HEK293 (cell line): ENCODE measurements at regions not wholly inside any gene's neighbourhood (a gene's known extent, or its start where the extent isn't known, plus 50 kb on each side); places are given as distances from the start of the nearest gene placed in this dataset.
"Not testable (repeated sequence)": the region's sequence is repeated elsewhere in the genome, so short reads cannot be mapped to it uniquely, and the experiment has no call there.

ENCODE experiments used
- CTCF ChIA-PET: fragments of 350-600 bp; formaldehyde crosslinking; extraction: SDS; loops from one replicate; lab custom pipeline; 2021; ENCODE audit warnings: antibody characterized with exemption; lab: Yijun Ruan, JAX
- POLR2A ChIA-PET: fragments of 300-600 bp; formaldehyde crosslinking; extraction: SDS; loops from one replicate; lab custom pipeline; 2020; ENCODE audit warnings: antibody characterized with exemption, inconsistent platforms; lab: Yijun Ruan, JAX
- H3K27ac ChIP-seq: fragments of 200-500 bp; sonication (Bioruptor generic); 2 replicates; pipeline ENCODE4 v1.5.1; 2014; ENCODE audit warnings: low read depth, low read length, control low read depth, inconsistent platforms; ENCODE audit errors: extremely low read depth
- H3K36me3 ChIP-seq, 2 experiments: fragments of 200-500 bp in 1 of 2; sonication (Bioruptor generic) in 1 of 2; 1 replicate in 1 of 2; 2 replicates in 1 of 2; pipeline ENCODE4 v1.5.1; 2014 to 2017; ENCODE audit warnings: inconsistent platforms in 2 of 2, low read length in 2 of 2; ENCODE audit not compliant: control insufficient read depth in 2 of 2, insufficient read depth in 1 of 2
- H3K4me1 ChIP-seq: fragments of 200-500 bp; sonication (Bioruptor generic); 2 replicates; pipeline ENCODE4 v1.5.1; 2014; ENCODE audit warnings: mild to moderate bottlenecking, low read length, inconsistent platforms; ENCODE audit not compliant: control insufficient read depth, insufficient read depth
- H3K4me3 ChIP-seq: 2 replicates; pipeline ENCODE4 v1.5.1; 2011; ENCODE audit warnings: low read depth, mild to moderate bottlenecking, control low read depth, low read length, moderate library complexity
- H3K9me3 ChIP-seq: fragments of 200-500 bp; sonication (Bioruptor generic); 2 replicates; pipeline ENCODE4 v1.5.1; 2014; ENCODE audit warnings: low read depth, low read length, inconsistent platforms; ENCODE audit not compliant: control insufficient read depth, insufficient read depth
- EGR2 ChIP-seq: fragments of 450-650 bp; formaldehyde crosslinking; IDR thresholded peaks from 2 replicates; pipeline ENCODE4 v1.5.1; 2016; ENCODE audit warnings: low read depth, missing biosample characterization, missing genetic modification characterization
- GFI1B ChIP-seq: fragments of 450-650 bp; formaldehyde crosslinking; IDR thresholded peaks from 2 replicates; pipeline ENCODE4 v1.5.1; 2016; ENCODE audit warnings: missing biosample characterization, missing genetic modification characterization
- HOXC10 ChIP-seq: sonication (generic); formaldehyde crosslinking; IDR thresholded peaks from 2 replicates; pipeline ENCODE4 v1.8.1; 2023; ENCODE audit warnings: mild to moderate bottlenecking, missing genetic modification reagents
- YY1 ChIP-seq: fragments of 450-650 bp; formaldehyde crosslinking; IDR thresholded peaks from 2 replicates; pipeline ENCODE4 v1.5.1; 2018; ENCODE audit warnings: missing biosample characterization, missing genetic modification characterization
- ZFHX2 ChIP-seq: fragments of 450-650 bp; formaldehyde crosslinking; conservative IDR thresholded peaks from 2 replicates; pipeline ENCODE4 v1.5.1; 2016; ENCODE audit warnings: missing biosample characterization, missing genetic modification characterization
- ZFP41 ChIP-seq: fragments of 450-650 bp; formaldehyde crosslinking; IDR thresholded peaks from 2 replicates; pipeline ENCODE4 v1.5.1; 2016; ENCODE audit warnings: missing biosample characterization, missing genetic modification characterization, borderline replicate concordance
- ZNF19 ChIP-seq: fragments of 450-650 bp; formaldehyde crosslinking; IDR thresholded peaks from 2 replicates; pipeline ENCODE4; 2016; ENCODE audit warnings: missing biosample characterization, missing genetic modification characterization, low read depth
- ZNF544 ChIP-seq: fragments of 450-650 bp; formaldehyde crosslinking; IDR thresholded peaks from 2 replicates; pipeline ENCODE4 v1.5.0; 2017; ENCODE audit warnings: missing biosample characterization, missing genetic modification characterization
- ZNF548 ChIP-seq: fragments of 450-650 bp; formaldehyde crosslinking; IDR thresholded peaks from 2 replicates; pipeline ENCODE4 v1.5.1; 2016; ENCODE audit warnings: missing biosample characterization, missing genetic modification characterization
- TF ChIP-seq, protein P1 (sequence below): fragments of 450-650 bp; formaldehyde crosslinking; IDR thresholded peaks from 2 replicates; pipeline ENCODE4; 2016; ENCODE audit warnings: missing biosample characterization, missing genetic modification characterization
- TF ChIP-seq, protein P2 (sequence below): fragments of 450-650 bp; formaldehyde crosslinking; IDR thresholded peaks from 2 replicates; pipeline ENCODE4 v1.5.1; 2016; ENCODE audit warnings: missing biosample characterization, missing genetic modification characterization, low read depth
- TF ChIP-seq, protein P3 (sequence below): IDR thresholded peaks from 2 replicates; pipeline ENCODE4 v1.6.1; 2011; ENCODE audit warnings: mild to moderate bottlenecking, low read depth, low read length, borderline replicate concordance

DNA sequence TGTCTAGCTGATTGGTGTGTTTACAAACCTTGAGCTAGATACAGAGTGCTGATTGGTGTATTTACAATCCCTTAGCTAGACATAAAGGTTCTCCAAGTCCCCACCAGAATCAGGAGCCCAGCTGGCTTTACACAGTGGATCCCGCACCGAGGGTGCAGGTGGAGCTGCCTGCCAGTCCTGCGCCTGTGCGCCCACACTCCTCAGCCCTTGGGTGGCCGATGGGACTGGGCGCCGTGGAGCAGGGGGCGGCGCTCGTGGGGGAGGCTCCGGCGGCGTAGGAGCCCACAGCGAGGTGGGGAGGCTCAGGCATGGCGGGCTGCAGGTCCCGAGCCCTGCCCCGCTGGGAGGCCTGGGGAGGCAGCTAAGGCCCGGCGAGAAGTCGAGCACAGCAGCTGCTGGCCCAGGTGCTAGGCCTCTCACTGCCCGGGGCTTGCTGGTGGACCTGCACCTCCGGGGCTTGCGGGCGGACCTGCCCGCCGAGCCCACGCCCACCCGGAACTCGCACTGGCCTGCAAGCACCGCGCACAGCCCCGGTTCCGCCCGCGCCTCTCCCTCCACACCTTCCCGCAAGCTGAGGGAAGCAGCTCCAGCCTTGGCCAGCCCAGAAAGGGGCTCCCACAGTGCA is 51.0 kb upstream of the CDYL start:
- POLR2A ChIA-PET, H3K27ac ChIP-seq, H3K36me3 ChIP-seq, H3K4me1 ChIP-seq, H3K4me3 ChIP-seq, H3K9me3 ChIP-seq: not testable (repeated sequence)
- CTCF ChIA-PET: interaction anchor here (0.7 kb wide), 1 partner anchor 79 kb away, joined by 5 read pairs; no protein-coding TSS in a partner anchor

DNA sequence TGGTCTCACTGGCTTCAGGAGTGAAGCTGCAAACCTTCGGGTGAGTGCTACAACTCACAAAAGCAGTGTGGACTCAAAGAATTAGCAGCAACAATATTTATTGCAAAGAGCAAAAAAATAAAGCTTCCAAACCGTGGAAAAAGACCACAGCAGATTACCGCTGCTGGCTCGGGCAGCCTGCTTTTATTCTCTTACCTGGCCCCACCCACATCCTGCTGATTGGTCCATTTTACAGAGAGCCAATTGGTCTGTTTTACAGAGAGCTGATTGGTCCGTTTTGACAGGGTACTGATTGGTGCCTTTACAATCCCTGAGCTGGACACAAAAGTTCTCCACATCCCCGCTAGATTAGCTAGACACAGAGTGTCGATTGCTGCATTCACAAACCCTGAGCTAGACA is 51.5 kb upstream of the CDYL start:
- H3K36me3 ChIP-seq, H3K4me1 ChIP-seq, H3K9me3 ChIP-seq, H3K4me3 ChIP-seq, POLR2A ChIA-PET, H3K27ac ChIP-seq: not testable (repeated sequence)
- CTCF ChIA-PET: interaction anchor here (0.7 kb wide), 1 partner anchor 78 kb away, joined by 5 read pairs; no protein-coding TSS in a partner anchor

DNA sequence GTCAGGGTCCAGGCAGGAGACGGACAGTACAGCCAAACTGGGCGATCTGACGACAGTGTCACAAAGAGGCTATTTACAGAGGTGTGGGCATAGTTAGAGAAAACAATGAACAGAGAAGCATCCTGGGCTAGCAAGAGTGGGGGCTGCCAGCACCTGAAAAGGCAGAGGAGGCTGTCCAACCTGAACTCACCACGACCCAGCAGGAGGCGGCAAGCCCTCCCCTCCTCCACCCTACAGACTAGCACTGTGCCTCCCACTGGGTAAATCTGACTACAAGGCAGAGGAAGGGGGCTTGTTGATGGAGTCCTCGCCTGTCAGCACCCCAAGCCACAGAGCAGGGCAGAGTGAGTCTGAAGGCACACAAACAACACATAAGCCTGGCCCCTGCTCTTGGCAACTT is 52.8 kb upstream of the CDYL start:
- POLR2A ChIA-PET: no interaction called here
- TF ChIP-seq, protein P1, sequence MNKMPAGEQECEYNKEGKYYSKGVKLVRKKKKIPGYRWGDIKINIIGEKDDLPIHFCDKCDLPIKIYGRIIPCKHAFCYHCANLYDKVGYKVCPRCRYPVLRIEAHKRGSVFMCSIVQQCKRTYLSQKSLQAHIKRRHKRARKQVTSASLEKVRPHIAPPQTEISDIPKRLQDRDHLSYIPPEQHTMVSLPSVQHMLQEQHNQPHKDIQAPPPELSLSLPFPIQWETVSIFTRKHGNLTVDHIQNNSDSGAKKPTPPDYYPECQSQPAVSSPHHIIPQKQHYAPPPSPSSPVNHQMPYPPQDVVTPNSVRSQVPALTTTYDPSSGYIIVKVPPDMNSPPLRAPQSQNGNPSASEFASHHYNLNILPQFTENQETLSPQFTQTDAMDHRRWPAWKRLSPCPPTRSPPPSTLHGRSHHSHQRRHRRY: no peak
- peak; percentile 39; the same call in 1 of the 2 replicates for TF ChIP-seq EGR2 (tag by site-specific recombination)
- TF ChIP-seq ZFHX2 (tag by site-specific recombination): no peak
- no peak for TF ChIP-seq ZNF544
- TF ChIP-seq, all 188 proteins: peak for 1
- H3K27ac ChIP-seq: no peak overlapping the region

DNA sequence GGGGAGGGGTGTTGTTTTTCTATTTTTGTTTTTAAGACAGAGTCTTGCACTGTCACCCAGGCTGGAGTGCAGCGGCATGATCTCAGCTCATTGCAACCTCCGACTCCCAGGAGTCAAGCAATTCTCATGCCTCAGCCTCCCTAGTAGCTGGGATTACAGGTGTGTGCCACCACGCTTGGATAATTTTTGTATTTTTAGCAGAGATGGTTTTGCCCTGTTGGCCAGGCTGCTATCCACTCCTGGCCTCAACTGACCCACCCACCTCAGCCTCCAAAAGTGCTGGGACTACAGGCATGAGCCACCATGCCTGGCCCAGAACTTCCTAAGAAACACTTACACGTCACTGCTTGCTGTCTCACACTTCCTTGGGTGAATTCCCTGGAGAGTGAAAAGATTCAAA is 54.8 kb upstream of the CDYL start:
- H3K9me3 ChIP-seq, H3K4me3 ChIP-seq, H3K4me1 ChIP-seq, POLR2A ChIA-PET, H3K27ac ChIP-seq, H3K36me3 ChIP-seq: not testable (repeated sequence)
- CTCF ChIA-PET: interaction anchor here (0.6 kb wide), 1 partner anchor 166 kb away, joined by 3 read pairs; no protein-coding TSS in a partner anchor

More for the DNA sequence above, 52.8 kb upstream of the CDYL start:
- Histone ChIP-seq H3K9me3 (no peaks in the 10 kb centered on the region), H3K4me1 (no peaks in the 10 kb centered on the region), H3K4me3 (no peak overlapping the region), H3K36me3 (no peaks in the 10 kb centered on the region)
- CTCF ChIA-PET: no interaction called here

DNA sequence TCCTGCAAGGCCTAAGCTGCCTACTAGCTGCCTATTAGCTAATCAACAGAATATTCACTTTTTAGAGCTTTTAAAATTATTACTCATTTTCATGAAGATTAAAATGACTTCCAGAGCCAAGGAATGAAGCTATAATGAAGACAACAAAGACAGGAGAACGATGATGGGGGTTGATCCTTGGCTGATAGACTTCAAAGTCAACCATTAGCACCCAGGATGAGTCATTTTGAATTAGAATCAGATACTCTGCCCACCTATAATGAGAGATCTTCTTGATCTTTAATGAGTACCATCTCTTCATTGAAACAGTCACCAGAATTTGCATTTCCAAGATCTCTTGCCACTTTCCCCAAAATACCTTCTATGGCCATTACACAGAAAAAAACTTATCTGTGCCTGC is 56.7 kb upstream of the CDYL start:
- H3K36me3 ChIP-seq: no peaks in the 10 kb centered on the region; a peak in 1 of 3 replicates
- POLR2A ChIA-PET: no interaction called here
- H3K4me3 ChIP-seq: no peak overlapping the region
- no peak for TF ChIP-seq YY1 (tag by site-specific recombination)
- TF ChIP-seq ZNF19 (tag by site-specific recombination): no peak
- TF ChIP-seq, protein P2, sequence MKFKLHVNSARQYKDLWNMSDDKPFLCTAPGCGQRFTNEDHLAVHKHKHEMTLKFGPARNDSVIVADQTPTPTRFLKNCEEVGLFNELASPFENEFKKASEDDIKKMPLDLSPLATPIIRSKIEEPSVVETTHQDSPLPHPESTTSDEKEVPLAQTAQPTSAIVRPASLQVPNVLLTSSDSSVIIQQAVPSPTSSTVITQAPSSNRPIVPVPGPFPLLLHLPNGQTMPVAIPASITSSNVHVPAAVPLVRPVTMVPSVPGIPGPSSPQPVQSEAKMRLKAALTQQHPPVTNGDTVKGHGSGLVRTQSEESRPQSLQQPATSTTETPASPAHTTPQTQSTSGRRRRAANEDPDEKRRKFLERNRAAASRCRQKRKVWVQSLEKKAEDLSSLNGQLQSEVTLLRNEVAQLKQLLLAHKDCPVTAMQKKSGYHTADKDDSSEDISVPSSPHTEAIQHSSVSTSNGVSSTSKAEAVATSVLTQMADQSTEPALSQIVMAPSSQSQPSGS: no peak
- TF ChIP-seq, protein P3, sequence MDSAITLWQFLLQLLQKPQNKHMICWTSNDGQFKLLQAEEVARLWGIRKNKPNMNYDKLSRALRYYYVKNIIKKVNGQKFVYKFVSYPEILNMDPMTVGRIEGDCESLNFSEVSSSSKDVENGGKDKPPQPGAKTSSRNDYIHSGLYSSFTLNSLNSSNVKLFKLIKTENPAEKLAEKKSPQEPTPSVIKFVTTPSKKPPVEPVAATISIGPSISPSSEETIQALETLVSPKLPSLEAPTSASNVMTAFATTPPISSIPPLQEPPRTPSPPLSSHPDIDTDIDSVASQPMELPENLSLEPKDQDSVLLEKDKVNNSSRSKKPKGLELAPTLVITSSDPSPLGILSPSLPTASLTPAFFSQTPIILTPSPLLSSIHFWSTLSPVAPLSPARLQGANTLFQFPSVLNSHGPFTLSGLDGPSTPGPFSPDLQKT: no peak
- no peak for TF ChIP-seq ZFP41 (tag by site-specific recombination)
- TF ChIP-seq HOXC10 (CRISPR knock-in tag): no peak
- no peak for TF ChIP-seq ZNF548
- TF ChIP-seq GFI1B: no peak
- TF ChIP-seq, all 188 proteins: peak for 0
- Histone ChIP-seq H3K9me3 (no peaks in the 10 kb centered on the region), H3K4me1 (no peaks in the 10 kb centered on the region), H3K27ac (no peak overlapping the region)
- CTCF ChIA-PET: no interaction called here
